Sigmoid colon (tissue), 4 donors: ENCODE measurements at regions not wholly inside any gene's neighbourhood (a gene's known extent, or its start where the extent isn't known, plus 50 kb on each side); places are given as distances from the start of the nearest gene placed in this dataset.

Source experiments
- CTCF ChIP-seq, 4 experiments: fragments of 450-650 bp in 3 of 4; fragments of 200-600 bp in 1 of 4; IDR thresholded peaks; one replicate each; pipeline ENCODE4 v1.5.1; 2016 to 2019; ENCODE audit warnings: antibody characterized with exemption in 4 of 4, mild to moderate bottlenecking in 3 of 4, moderate library complexity in 2 of 4
- POLR2A ChIP-seq, 2 donors: fragments of 450-650 bp; IDR thresholded peaks; one replicate each; pipeline ENCODE4 v1.6.1; 2016; ENCODE audit warnings: antibody characterized with exemption in 2 of 2, mild to moderate bottlenecking in 2 of 2, moderate library complexity in 2 of 2
- POLR2AphosphoS5 ChIP-seq, 4 donors: sonication (generic); formaldehyde crosslinking; IDR thresholded peaks; one replicate each; pipeline ENCODE4 v1.6.1; 2017; ENCODE audit warnings: antibody characterized with exemption in 4 of 4

GRCh38 chr5:99973779-99974178 is 561.4 kb upstream of the FAM174A start:
- no peak for TF ChIP-seq CTCF (IDR thresholded peaks at IDR 0.05)
- TF ChIP-seq POLR2A (IDR thresholded peaks at IDR 0.05), result no peak
- TF ChIP-seq POLR2AphosphoS5 (IDR thresholded peaks at IDR 0.05), result no peak
